HEK293 (cell line): ENCODE measurements at regions not wholly inside any gene's neighbourhood (a gene's known extent, or its start where the extent isn't known, plus 50 kb on each side); places are given as distances from the start of the nearest gene placed in this dataset.

Source experiments
- CTCF ChIP-seq: fragments of 450-650 bp; formaldehyde crosslinking; IDR thresholded peaks from 2 replicates; pipeline ENCODE4 v1.5.1; 2016; ENCODE audit warnings: missing biosample characterization, missing genetic modification characterization
- GFI1B ChIP-seq: fragments of 450-650 bp; formaldehyde crosslinking; IDR thresholded peaks from 2 replicates; pipeline ENCODE4 v1.5.1; 2016; ENCODE audit warnings: missing biosample characterization, missing genetic modification characterization
- REST ChIP-seq: fragments of 450-650 bp; formaldehyde crosslinking; IDR thresholded peaks from 2 replicates; pipeline ENCODE4 v1.5.1; 2016; ENCODE audit warnings: missing biosample characterization, missing genetic modification characterization
- TSHZ1 ChIP-seq: fragments of 450-650 bp; formaldehyde crosslinking; IDR thresholded peaks from 2 replicates; pipeline ENCODE4 v1.5.1; 2016; ENCODE audit warnings: missing biosample characterization, missing genetic modification characterization, borderline replicate concordance
- ZBTB1 ChIP-seq: fragments of 450-650 bp; formaldehyde crosslinking; IDR thresholded peaks from 2 replicates; pipeline ENCODE4 v1.5.1; 2016; ENCODE audit warnings: missing biosample characterization, missing genetic modification characterization
- ZNF112 ChIP-seq: fragments of 450-650 bp; formaldehyde crosslinking; IDR thresholded peaks from 2 replicates; pipeline ENCODE4 v1.5.0; 2017; ENCODE audit warnings: missing biosample characterization, missing genetic modification characterization
- ZNF146 ChIP-seq: fragments of 450-650 bp; formaldehyde crosslinking; IDR thresholded peaks from 2 replicates; pipeline ENCODE4 v1.5.1; 2016; ENCODE audit warnings: missing biosample characterization, missing genetic modification characterization
- ZNF24 ChIP-seq: fragments of 450-650 bp; formaldehyde crosslinking; IDR thresholded peaks from 2 replicates; pipeline ENCODE4 v1.5.1; 2016; ENCODE audit warnings: missing biosample characterization, missing genetic modification characterization
- ZNF335 ChIP-seq: fragments of 450-650 bp; formaldehyde crosslinking; conservative IDR thresholded peaks from 2 replicates; pipeline ENCODE4 v1.5.1; 2016; ENCODE audit warnings: missing biosample characterization, missing genetic modification characterization
- ZNF580 ChIP-seq: fragments of 450-650 bp; formaldehyde crosslinking; IDR thresholded peaks from 2 replicates; pipeline ENCODE4 v1.5.1; 2016; ENCODE audit warnings: missing biosample characterization, missing genetic modification characterization
- ZNF677 ChIP-seq: fragments of 450-650 bp; IDR thresholded peaks from 2 replicates; pipeline ENCODE4 v1.5.0; 2018; ENCODE audit warnings: missing biosample characterization, mild to moderate bottlenecking, missing genetic modification characterization, moderate library complexity
- ZNF791 ChIP-seq: fragments of 450-650 bp; formaldehyde crosslinking; IDR thresholded peaks from 2 replicates; pipeline ENCODE4 v1.5.1; 2016; ENCODE audit warnings: missing biosample characterization, missing genetic modification characterization

- TF ChIP-seq CTCF (tag by site-specific recombination) (no peak), ZNF677 (tag by site-specific recombination) (no peak), ZNF580 (tag by site-specific recombination) (no peak), ZNF112 (tag by site-specific recombination) (no peak), ZNF24 (no peak), GFI1B (tag by site-specific recombination) (no peak), ZBTB1 (tag by site-specific recombination) (no peak), ZNF791 (tag by site-specific recombination) (no peak), ZNF335 (tag by site-specific recombination) (no peak), REST (no peak), ZNF146 (tag by site-specific recombination) (no peak), TSHZ1 (tag by site-specific recombination) (no peak)
Observed at GRCh38 chr3:13256845-13257244, 163.3 kb downstream of the NUP210 start.
